ENCODE measurements at regions not wholly inside any gene's neighbourhood (a gene's known extent, or its start where the extent isn't known, plus 50 kb on each side); places are given as distances from the start of the nearest gene placed in this dataset.

DNA sequence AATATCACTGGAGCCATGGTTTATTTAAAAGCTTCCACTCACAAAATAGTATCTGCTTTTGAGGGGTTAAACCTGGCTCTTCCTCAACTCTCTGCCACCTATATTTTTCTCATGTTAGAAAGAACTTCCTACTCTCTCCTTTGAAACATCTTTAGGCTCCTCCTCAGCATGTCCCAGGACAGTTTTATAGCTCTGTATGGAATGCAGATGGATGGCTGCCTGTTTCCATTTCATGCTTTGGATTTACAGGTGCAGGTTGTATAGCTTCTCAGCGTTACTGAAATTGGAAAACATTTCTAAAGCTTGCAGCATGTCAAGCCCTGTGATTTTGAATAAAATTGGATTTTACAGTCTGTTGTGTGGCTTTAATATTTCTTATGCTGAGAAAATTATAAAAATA lies 314.0 kb downstream of the NDFIP2 start:
- Histone ChIP-seq H2AK9ac (replicated peaks; ENCODE audit: low read depth, low read length, poor library complexity) (no peak overlapping the region), H3K56ac (ENCODE audit: extremely low read depth, insufficient read depth, low read length) (no peak overlapping the region), H3K9ac (ENCODE audit: low read depth, low read length) (no peak overlapping the region), H3K27ac (ENCODE audit: insufficient read depth, low read length) (no peak overlapping the region), H4K20me1 (ENCODE audit: insufficient read depth, low read length) (no peaks in the 10 kb centered on the region), H2AFZ (replicated peaks; ENCODE audit: low read length, poor library complexity) (no peak overlapping the region), H3K4me1 (ENCODE audit: control insufficient read depth, insufficient read depth, low read length) (no peaks in the 10 kb centered on the region), H2BK20ac (ENCODE audit: low read depth, low read length) (no peak overlapping the region), H3K4me3 (ENCODE audit: insufficient read depth, low read depth, low read length) (no peak overlapping the region), H3K27me3 (ENCODE audit: control insufficient read depth, insufficient read depth, low read length) (no peaks in the 10 kb centered on the region), H3K79me1 (ENCODE audit: low read depth in 1 of 2, low read length in 2 of 2) (no peaks in the 10 kb centered on the region), H4K8ac (ENCODE audit: low read depth in 2 of 2, low read length in 2 of 2) (no peak overlapping the region), H4K5ac (ENCODE audit: low read depth, low read length) (no peak overlapping the region), H2BK5ac (ENCODE audit: low read depth, low read length, poor library complexity, severe bottlenecking) (no peak overlapping the region), H3K4me2 (ENCODE audit: low read depth, low read length) (no peak overlapping the region), H3K23ac (ENCODE audit: low read depth, low read length) (no peak overlapping the region), H3K9me1 (ENCODE audit: insufficient read depth, low read length) (no peaks in the 10 kb centered on the region), H2AK5ac (ENCODE audit: low read depth, low read length) (no peak overlapping the region), H3K9me3 (ENCODE audit: control insufficient read depth, insufficient read depth, low read length) (no peaks in the 10 kb centered on the region), H3K14ac (replicated peaks; ENCODE audit: low read depth, low read length) (no peak overlapping the region), H3K36me3 (ENCODE audit: control insufficient read depth, insufficient read depth, low read length) (no peaks in the 10 kb centered on the region), H4K91ac (ENCODE audit: insufficient read depth, low read depth, low read length) (no peak overlapping the region), H2BK120ac (ENCODE audit: low read depth, low read length) (no peak overlapping the region), H3K4ac (ENCODE audit: low read depth, low read length) (no peak overlapping the region), H3K18ac (ENCODE audit: low read depth, low read length) (no peak overlapping the region), H2BK15ac (ENCODE audit: low read depth, low read length) (no peak overlapping the region)
- TF ChIP-seq NFE2L2 (IDR thresholded peaks at IDR 0.05; ENCODE audit: low read depth, low read length) (no peak), MAZ (IDR thresholded peaks at IDR 0.05; ENCODE audit: borderline replicate concordance, low read depth, low read length) (no peak), SMC3 (IDR thresholded peaks at IDR 0.05; ENCODE audit: low read depth, low read length) (no peak), MAFK (IDR thresholded peaks at IDR 0.05; ENCODE audit: low read depth, low read length) (no peak), CHD1 (IDR thresholded peaks at IDR 0.05; ENCODE audit: low read depth, low read length) (no peak), POLR2A (IDR thresholded peaks at IDR 0.05; ENCODE audit: low read depth, low read length) (no peak), BHLHE40 (IDR thresholded peaks at IDR 0.05; ENCODE audit: low read depth, low read length) (no peak), CTCF (conservative IDR thresholded peaks at IDR 0.05; ENCODE audit: low read depth, low read length) (no peak)
- TF ChIP-seq, protein P1, sequence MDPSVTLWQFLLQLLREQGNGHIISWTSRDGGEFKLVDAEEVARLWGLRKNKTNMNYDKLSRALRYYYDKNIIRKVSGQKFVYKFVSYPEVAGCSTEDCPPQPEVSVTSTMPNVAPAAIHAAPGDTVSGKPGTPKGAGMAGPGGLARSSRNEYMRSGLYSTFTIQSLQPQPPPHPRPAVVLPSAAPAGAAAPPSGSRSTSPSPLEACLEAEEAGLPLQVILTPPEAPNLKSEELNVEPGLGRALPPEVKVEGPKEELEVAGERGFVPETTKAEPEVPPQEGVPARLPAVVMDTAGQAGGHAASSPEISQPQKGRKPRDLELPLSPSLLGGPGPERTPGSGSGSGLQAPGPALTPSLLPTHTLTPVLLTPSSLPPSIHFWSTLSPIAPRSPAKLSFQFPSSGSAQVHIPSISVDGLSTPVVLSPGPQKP (IDR thresholded peaks at IDR 0.05; ENCODE audit: borderline replicate concordance, low read depth, low read length) = no peak
- TF ChIP-seq, protein P2, sequence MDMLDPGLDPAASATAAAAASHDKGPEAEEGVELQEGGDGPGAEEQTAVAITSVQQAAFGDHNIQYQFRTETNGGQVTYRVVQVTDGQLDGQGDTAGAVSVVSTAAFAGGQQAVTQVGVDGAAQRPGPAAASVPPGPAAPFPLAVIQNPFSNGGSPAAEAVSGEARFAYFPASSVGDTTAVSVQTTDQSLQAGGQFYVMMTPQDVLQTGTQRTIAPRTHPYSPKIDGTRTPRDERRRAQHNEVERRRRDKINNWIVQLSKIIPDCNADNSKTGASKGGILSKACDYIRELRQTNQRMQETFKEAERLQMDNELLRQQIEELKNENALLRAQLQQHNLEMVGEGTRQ (IDR thresholded peaks at IDR 0.05; ENCODE audit: low read depth, low read length) = no peak
- POLR2A ChIA-PET (ENCODE audit: unreplicated experiment) = no interaction called here
- dilution Hi-C loops (cut with HindIII; ENCODE audit: low sequenced_read_pairs, unreplicated experiment) (no loop called here), in situ Hi-C loops (cut with MboI; ENCODE audit: low sequenced_read_pairs) (loop anchor here (25.0 kb wide), 1 partner anchor 242 kb away; no protein-coding TSS in a partner anchor), intact Hi-C loops (cut with micrococcal nuclease) (no loop called here)
- WGBS, 2 experiments (ENCODE audit: extremely low coverage in 2 of 2, insufficient read length in 1 of 2) = no CpG with 5 or more reads among the region's 1 CpG
- DNase-seq = no peak
- CTCF ChIA-PET = no interaction called here
- ATAC-seq (ENCODE audit: low read depth) = no peak
- no TSS peak for BruUV-seq (replicated peaks)

All from IMR-90 (cell line).